GM21381 (cell line): ENCODE measurements at regions not wholly inside any gene's neighbourhood (a gene's known extent, or its start where the extent isn't known, plus 50 kb on each side); places are given as distances from the start of the nearest gene placed in this dataset.
"Not testable (repeated sequence)": the region's sequence is repeated elsewhere in the genome, so short reads cannot be mapped to it uniquely, and the experiment has no call there.

Source experiments
- ATAC-seq: cut with Tn5 transposase; IDR thresholded peaks from one replicate; pipeline ENCODE4 v1.9.1; 2021; ENCODE audit warnings: mild to moderate bottlenecking, moderate library complexity; ENCODE audit not compliant: unreplicated experiment

GRCh38 chr16:58863042-58863441 is 128.9 kb upstream of the GOT2 start:
- ATAC-seq = no peak

- no peak for ATAC-seq
These were observed 128.4 kb upstream of the GOT2 start for GRCh38 chr16:58862334-58863021.

- ATAC-seq = no peak
These were observed 126.0 kb upstream of the GOT2 start for GRCh38 chr16:58859958-58860669.

- ATAC-seq = not testable (repeated sequence)
These were observed 124.5 kb upstream of the GOT2 start for GRCh38 chr16:58858577-58858976.

DNA sequence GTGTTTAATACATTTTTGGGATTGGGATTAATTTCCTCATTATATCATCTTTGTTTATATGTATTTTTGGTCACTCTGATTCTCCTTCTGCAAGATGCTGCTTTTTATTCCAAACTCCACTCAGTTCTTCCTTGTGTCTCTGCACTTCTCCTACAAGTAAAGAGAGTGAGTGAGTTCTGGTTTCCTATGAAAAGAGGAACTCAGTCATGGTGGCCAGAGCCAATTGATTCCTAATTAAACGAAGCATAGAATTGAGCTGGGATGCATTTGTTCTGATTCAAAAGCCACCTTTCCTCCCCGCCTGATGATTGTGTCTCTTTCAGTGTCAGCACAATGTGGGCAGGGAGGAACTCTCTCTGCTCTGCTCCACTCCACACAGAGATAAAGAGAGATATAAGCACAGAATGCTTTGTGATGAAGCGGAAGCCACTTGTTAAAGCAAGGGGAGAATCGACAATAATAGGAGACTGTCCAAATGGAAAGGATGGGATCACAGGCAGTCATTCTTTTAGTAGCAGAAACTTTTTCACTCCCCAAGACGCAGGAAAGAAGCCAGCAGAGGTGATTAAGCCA is 121.3 kb upstream of the GOT2 start:
- ATAC-seq = no peak

DNA sequence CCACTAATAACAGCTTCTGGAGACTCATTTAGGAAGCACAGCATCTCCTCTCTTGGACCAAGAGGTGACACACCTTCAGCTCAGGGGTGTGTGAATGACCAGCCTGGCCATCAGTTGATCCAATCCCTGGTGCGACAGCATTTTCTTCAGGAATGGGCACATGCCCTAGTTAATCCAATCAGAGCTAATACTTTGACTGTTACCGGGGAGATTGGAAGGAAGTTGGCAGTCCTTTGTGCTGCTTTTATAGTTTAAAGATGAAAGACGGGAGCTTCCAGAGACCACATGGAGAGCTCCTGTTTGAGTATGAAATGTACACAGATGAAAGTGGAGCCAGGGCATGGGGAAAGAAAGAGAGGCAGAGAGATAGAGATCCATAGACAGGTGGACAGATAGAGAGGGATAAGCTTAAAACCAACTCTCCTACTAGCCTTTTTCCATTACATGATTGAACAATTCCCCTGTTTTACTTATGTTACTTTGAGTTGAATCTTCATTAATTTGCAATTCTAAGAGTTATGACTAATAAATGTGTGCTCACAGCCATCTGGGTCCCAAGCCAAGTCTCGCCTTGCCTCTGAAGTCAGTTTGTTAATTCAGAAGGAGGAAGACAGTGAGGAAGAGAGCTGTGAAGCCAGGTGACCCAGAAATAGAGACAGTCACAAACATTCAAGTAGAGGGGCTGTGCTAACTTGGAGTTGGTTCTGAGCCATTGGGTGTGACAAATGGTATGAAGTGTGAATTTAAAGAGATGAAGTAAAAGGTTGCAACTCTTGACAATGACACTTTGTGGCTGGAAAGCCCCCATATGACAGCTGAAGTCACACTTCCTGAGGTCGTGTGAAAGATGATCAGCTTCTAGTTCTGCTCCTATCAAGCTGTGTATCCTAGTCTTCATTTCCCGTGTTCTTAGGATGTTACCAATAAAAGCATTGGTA is 120.0 kb upstream of the GOT2 start:
- peak; percentile 79 for ATAC-seq

DNA sequence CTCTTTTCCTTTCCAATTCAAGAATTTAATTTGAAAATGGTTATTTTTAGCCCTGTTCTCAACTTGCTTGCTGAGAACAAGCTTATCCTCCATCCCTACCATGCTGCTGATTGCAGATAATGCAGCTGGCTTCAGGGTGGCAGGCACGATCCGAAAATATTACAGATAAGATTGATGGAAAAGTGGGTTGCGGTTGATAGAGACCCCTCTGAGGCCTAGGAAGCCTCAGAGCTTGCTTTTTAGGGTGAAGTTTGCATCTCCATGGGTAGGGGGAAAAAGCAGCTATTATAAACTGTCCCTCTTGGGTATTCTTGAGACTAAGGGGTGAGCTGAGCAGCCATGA is 116.5 kb upstream of the GOT2 start:
- no peak for ATAC-seq

GRCh38 chr16:58850019-58850677 is 116.0 kb upstream of the GOT2 start:
- no peak for ATAC-seq

DNA sequence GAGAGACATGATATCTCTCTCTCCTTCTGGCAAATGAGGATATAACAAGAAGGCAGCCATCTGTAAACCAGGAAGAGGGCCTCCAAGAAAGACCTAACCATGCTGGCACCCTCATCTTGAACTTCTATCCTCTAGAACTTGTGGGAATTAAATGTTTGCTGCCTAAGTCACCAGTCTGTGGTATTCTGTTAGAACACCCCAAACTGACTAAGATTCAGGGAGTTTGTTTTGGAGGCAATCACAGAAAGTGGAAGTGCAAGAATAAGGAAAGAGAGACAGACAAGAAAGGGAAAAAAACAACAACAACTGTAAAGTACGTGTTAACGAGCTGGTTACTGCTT is 114.5 kb upstream of the GOT2 start:
- ATAC-seq = no peak

DNA sequence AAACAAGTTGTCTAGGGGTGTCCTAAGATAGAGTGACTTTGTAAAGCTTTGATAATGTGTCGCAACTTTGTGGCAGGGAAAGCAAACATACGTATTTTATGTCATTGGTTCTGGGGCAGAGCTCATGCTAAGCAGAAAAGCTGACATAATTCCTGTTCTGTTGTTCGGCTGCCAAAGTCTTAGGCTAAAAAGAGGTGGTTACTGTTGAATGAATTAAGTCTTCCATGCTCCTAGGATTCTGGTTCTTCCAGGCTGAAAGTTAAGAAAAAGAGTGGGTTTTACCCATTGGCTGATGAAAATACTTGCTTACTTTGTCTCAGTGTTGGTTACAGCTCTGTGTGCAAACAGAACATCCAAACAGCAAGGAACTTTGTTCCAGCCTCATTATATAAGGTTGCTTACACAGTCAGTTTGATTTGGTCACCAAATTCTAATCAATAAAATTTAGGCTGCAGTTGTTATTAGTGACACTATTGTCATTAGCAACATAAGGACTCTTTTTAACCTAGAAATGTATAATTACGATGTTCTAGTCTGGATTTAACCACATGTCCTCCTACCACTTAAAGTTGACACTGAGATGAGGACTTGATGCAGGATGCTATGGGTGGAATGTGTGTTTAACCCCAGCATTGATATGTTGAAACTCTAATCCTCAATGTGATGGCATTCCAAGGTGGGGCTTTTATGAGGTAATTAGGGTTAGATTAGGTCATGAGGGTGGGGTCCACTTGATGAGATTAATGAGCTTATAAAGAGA is 114.0 kb upstream of the GOT2 start:
- no peak for ATAC-seq

DNA sequence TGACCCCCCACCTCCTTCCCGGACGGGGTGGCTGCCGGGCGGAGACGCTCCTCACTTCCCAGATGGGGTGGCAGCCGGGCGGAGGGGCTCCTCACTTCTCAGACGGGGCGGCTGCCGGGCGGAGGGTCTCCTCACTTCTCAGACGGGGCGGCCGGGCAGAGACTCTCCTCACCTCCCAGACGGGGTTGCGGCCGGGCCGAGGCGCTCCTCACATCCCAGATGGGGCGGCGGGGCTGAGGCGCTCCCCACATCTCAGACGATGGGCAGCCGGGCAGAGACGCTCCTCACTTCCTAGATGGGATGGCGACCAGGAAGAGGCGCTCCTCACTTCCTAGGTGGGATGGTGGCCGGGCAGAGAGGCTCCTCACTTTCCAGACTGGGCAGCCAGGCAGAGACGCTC is 112.1 kb upstream of the GOT2 start:
- ATAC-seq = not testable (repeated sequence)

DNA sequence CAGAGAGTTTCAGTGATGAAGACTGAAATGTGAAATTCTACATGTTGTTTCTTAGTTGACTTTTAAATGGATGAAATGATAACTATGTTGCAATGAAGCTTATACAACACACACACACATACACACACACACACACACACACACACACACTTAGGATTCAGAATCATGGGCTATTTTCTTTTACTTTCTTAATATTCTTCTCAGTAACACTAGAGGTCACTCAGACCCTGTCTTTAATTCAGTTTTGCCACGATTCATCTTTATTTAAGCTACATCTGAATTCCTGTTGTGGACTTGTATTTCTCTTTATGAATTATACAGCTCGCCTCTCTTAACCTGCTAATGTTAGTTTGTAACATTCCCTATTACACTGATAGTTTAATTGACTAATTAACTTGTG is 109.6 kb upstream of the GOT2 start:
- ATAC-seq = no peak

GRCh38 chr16:58842746-58843145 is 108.6 kb upstream of the GOT2 start:
- peak; percentile 72 for ATAC-seq

DNA sequence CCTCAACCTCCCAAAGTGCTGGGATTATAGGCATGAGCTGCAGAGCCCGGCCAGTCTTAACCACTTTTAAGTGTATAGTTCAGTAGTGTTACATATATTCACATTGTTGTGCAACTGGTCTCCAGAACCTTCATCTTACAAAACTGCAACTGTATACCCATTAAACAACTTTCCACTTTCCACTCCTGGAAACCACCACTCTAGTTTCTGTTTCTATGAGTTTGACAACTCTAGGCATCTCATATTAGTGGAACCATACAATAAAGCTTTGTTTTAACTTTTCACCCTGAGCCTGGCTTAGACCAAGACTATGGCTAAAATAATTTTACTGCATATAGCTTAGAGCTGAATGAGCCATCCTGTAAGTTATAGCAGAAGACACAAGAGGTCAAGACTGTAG is 108.0 kb upstream of the GOT2 start:
- peak; percentile 67 for ATAC-seq

- no peak for ATAC-seq
These were observed 103.8 kb upstream of the GOT2 start for GRCh38 chr16:58837950-58838349.

DNA sequence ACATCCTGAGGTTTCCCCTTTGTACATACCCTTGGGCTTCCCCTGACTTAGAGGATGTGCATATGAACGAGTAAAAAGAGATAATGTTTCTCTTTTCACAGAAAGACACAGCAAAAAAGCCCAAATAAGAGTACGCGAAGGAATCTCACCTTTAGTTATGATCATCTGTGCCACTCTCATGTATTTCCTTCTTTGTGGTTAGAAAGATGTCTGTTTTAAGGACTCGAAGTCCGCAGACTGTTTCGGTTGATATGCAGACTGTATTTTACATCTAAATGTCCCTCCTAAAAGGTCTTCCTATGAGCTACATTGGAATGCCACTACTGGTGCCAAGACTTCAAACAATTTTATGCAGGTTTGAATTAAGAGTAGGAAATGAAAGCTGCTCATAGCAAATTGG is 102.3 kb upstream of the GOT2 start:
- ATAC-seq = no peak

GRCh38 chr16:58832386-58832895 is 98.3 kb upstream of the GOT2 start:
- no peak for ATAC-seq

- ATAC-seq = no peak
These were observed 97.3 kb upstream of the GOT2 start for GRCh38 chr16:58831386-58831785.

GRCh38 chr16:58828901-58829545 is 94.9 kb upstream of the GOT2 start:
- no peak for ATAC-seq
